Osteocyte (in vitro differentiated cells): ENCODE measurements at regions not wholly inside any gene's neighbourhood (a gene's known extent, or its start where the extent isn't known, plus 50 kb on each side); places are given as distances from the start of the nearest gene placed in this dataset.

Experiments used
- DNase-seq: peaks from one replicate; pipeline ENCODE4 v3.0.0; 2021; ENCODE audit warnings: mixed read lengths; ENCODE audit not compliant: unreplicated experiment; ENCODE audit errors: extremely low spot score
- H3K27ac Mint-ChIP-seq: one replicate; pipeline ENCODE4 v1.8.0; 2021; ENCODE audit warnings: mild to moderate bottlenecking, mixed read lengths; ENCODE audit not compliant: unreplicated experiment
- H3K27me3 Mint-ChIP-seq: one replicate; pipeline ENCODE4 v1.8.0; 2021; ENCODE audit warnings: mixed read lengths; ENCODE audit not compliant: unreplicated experiment
- H3K36me3 Mint-ChIP-seq: one replicate; pipeline ENCODE4 v1.8.0; 2021; ENCODE audit warnings: mixed read lengths; ENCODE audit not compliant: unreplicated experiment
- H3K4me1 Mint-ChIP-seq: one replicate; pipeline ENCODE4 v1.8.0; 2021; ENCODE audit warnings: mixed read lengths; ENCODE audit not compliant: unreplicated experiment
- H3K4me3 Mint-ChIP-seq: one replicate; pipeline ENCODE4 v1.8.0; 2021; ENCODE audit warnings: mild to moderate bottlenecking, moderate library complexity, mixed read lengths; ENCODE audit not compliant: unreplicated experiment
- H3K9me3 Mint-ChIP-seq: one replicate; pipeline ENCODE4 v1.8.0; 2021; ENCODE audit warnings: mixed read lengths; ENCODE audit not compliant: unreplicated experiment
- CTCF ChIP-seq: fragments of 200-600 bp; sonication (generic); IDR thresholded peaks from 2 replicates; pipeline ENCODE4 v1.5.0; 2021; ENCODE audit warnings: antibody characterized with exemption, mild to moderate bottlenecking, moderate library complexity

- no peak overlapping the region for H3K4me3 Mint-ChIP-seq
- no peaks in the 10 kb centered on the region for H3K27me3 Mint-ChIP-seq
- DNase-seq = no peak
- TF ChIP-seq CTCF = no peak
- H3K36me3 Mint-ChIP-seq = no peaks in the 10 kb centered on the region
- no peak overlapping the region for H3K27ac Mint-ChIP-seq
- H3K9me3 Mint-ChIP-seq = peaks cover 46% of the 10 kb centered on the region
- no peaks in the 10 kb centered on the region for H3K4me1 Mint-ChIP-seq
Observed at GRCh38 chr22:34354071-34354817, 434.0 kb upstream of the LARGE1 start.

GRCh38 chr22:34356481-34356880 lies 436.2 kb upstream of the LARGE1 start:
- no peak overlapping the region for H3K4me3 Mint-ChIP-seq
- TF ChIP-seq CTCF = no peak
- H3K4me1 Mint-ChIP-seq = no peaks in the 10 kb centered on the region
- H3K27ac Mint-ChIP-seq = no peak overlapping the region
- no peak for DNase-seq
- no peaks in the 10 kb centered on the region for H3K27me3 Mint-ChIP-seq
- no peaks in the 10 kb centered on the region for H3K36me3 Mint-ChIP-seq
- peaks cover 40% of the 10 kb centered on the region for H3K9me3 Mint-ChIP-seq

- Mint-ChIP-seq H3K27ac (no peak overlapping the region), H3K9me3 (peaks cover 36% of the 10 kb centered on the region), H3K4me3 (no peak overlapping the region), H3K27me3 (no peaks in the 10 kb centered on the region), H3K4me1 (no peaks in the 10 kb centered on the region), H3K36me3 (no peaks in the 10 kb centered on the region)
- TF ChIP-seq CTCF = no peak
- DNase-seq = no peak
Observed at GRCh38 chr22:34370711-34371110, 450.4 kb upstream of the LARGE1 start.

- no peaks in the 10 kb centered on the region for H3K4me1 Mint-ChIP-seq
- H3K27me3 Mint-ChIP-seq = no peaks in the 10 kb centered on the region
- H3K36me3 Mint-ChIP-seq = no peaks in the 10 kb centered on the region
- H3K27ac Mint-ChIP-seq = no peak overlapping the region
- no peak for DNase-seq
- H3K4me3 Mint-ChIP-seq = no peak overlapping the region
- H3K9me3 Mint-ChIP-seq = peaks cover 58% of the 10 kb centered on the region
- no peak for TF ChIP-seq CTCF
Observed at GRCh38 chr22:34379825-34380224, 459.5 kb upstream of the LARGE1 start.

- TF ChIP-seq CTCF = no peak
- Mint-ChIP-seq H3K4me3 (no peak overlapping the region), H3K27ac (no peak overlapping the region), H3K9me3 (peaks cover 65% of the 10 kb centered on the region), H3K27me3 (no peaks in the 10 kb centered on the region), H3K36me3 (no peaks in the 10 kb centered on the region), H3K4me1 (no peaks in the 10 kb centered on the region)
- DNase-seq = no peak
Observed at GRCh38 chr22:34380532-34380931, 460.3 kb upstream of the LARGE1 start.
